Erythroblast (primary cell): ENCODE measurements at regions not wholly inside any gene's neighbourhood (a gene's known extent, or its start where the extent isn't known, plus 50 kb on each side); places are given as distances from the start of the nearest gene placed in this dataset.

Experiments
- GATA1 ChIP-seq: IDR thresholded peaks from 2 replicates; pipeline ENCODE4 v1.6.1; 2011; ENCODE audit warnings: low read depth, mild to moderate bottlenecking, control low read depth, low read length, moderate library complexity
- POLR2A ChIP-seq: IDR thresholded peaks from 2 replicates; pipeline ENCODE4 v1.6.1; 2011; ENCODE audit warnings: mild to moderate bottlenecking, low read length

GRCh38 chr9:22739712-22740111 lies 293.1 kb downstream of the DMRTA1 start:
- TF ChIP-seq GATA1 (no peak), POLR2A (no peak)
